HepG2 (cell line): ENCODE measurements at regions not wholly inside any gene's neighbourhood (a gene's known extent, or its start where the extent isn't known, plus 50 kb on each side); places are given as distances from the start of the nearest gene placed in this dataset.

Source experiments
- ATAC-seq: fragments of 200-7000 bp; cut with Tn5 transposase; 3 replicates; pipeline ENCODE4 v1.9.1; 2020; ENCODE audit warnings: mild to moderate bottlenecking, moderate library complexity
- BruUV-seq: library from RNA; stranded (reverse); fragments of 400-500 nt; replicated peaks from 2 replicates; lab custom pipeline; 2021; lab: Mats Ljungman, UMichigan
- CTCF ChIA-PET: fragments of 300-600 bp; formaldehyde crosslinking; extraction: SDS; loops from one replicate; lab custom pipeline; 2021; ENCODE audit warnings: low total read pairs, inconsistent platforms, low intra/inter-chr PET ratio; lab: Yijun Ruan, JAX
- POLR2A ChIA-PET: fragments of 350-600 bp; sonication (Branson Sonifier 250); formaldehyde crosslinking; loops from one replicate; lab custom pipeline; 2020; ENCODE audit warnings: antibody characterized with exemption, inconsistent platforms; lab: Yijun Ruan, JAX
- DNase-seq: peaks from one replicate; pipeline ENCODE4 v3.0.0-alpha.2; 2015; ENCODE audit warnings: low spot score
- FAIRE-seq: peaks from 3 replicates; lab custom pipeline; 2011; peaks lifted over from hg19 to GRCh38; lab: Jason Lieb, UNC
- H2AFZ ChIP-seq: one replicate; pipeline ENCODE4 v1.6.1; 2011; ENCODE audit warnings: low read length, inconsistent platforms
- H3K27ac ChIP-seq: fragments of 300-600 bp; 3 replicates; pipeline ENCODE4 v1.8.0; 2011; ENCODE audit warnings: mixed run types, mild to moderate bottlenecking, mixed read lengths, low read length, inconsistent platforms; ENCODE audit not compliant: insufficient read depth; ENCODE audit errors: extremely low read length
- H3K27me3 ChIP-seq, 2 experiments: fragments of 200-600 bp in 1 of 2; 2 replicates in 1 of 2; 3 replicates in 1 of 2; pipeline versions ENCODE4 v1.6.0 to v1.8.0; 2011; ENCODE audit warnings: low read length in 2 of 2, mild to moderate bottlenecking in 2 of 2, moderate library complexity in 2 of 2, inconsistent platforms in 1 of 2; ENCODE audit not compliant: insufficient read depth in 2 of 2, control insufficient read depth in 1 of 2
- H3K36me3 ChIP-seq, 2 experiments: fragments of 200-600 bp in 1 of 2; replicated peaks in 1 of 2; 2 replicates in 1 of 2; 3 replicates in 1 of 2; pipeline versions ENCODE4 v1.5.1 to v1.8.0; 2011; ENCODE audit warnings: low read length in 2 of 2, inconsistent platforms in 1 of 2; ENCODE audit not compliant: insufficient read depth in 2 of 2, control insufficient read depth in 1 of 2
- H3K4me1 ChIP-seq: 2 replicates; pipeline ENCODE4 v1.5.1; 2012; ENCODE audit warnings: low read length, inconsistent platforms; ENCODE audit not compliant: insufficient read depth
- H3K4me2 ChIP-seq: 2 replicates; pipeline ENCODE4 v1.6.0; 2011; ENCODE audit warnings: low read depth, low read length, inconsistent platforms
- H3K4me3 ChIP-seq, 3 experiments: fragments of 200-600 bp in 1 of 3; sonication (generic), shearing (Covaris generic) in 1 of 3; replicated peaks in 1 of 3; 2 replicates each; pipeline ENCODE4 v1.5.1; 2011 to 2016; ENCODE audit warnings: low read length in 3 of 3, inconsistent platforms in 2 of 3, low read depth in 2 of 3, mild to moderate bottlenecking in 2 of 3, control low read depth in 1 of 3, mixed read lengths in 1 of 3; ENCODE audit not compliant: insufficient read depth in 1 of 3
- H3K79me2 ChIP-seq: one replicate; pipeline ENCODE4 v1.6.1; 2011; ENCODE audit warnings: low read length, inconsistent platforms; ENCODE audit not compliant: insufficient read depth
- H3K9ac ChIP-seq: 2 replicates; pipeline ENCODE4 v1.6.0; 2011; ENCODE audit warnings: mild to moderate bottlenecking, low read depth, low read length, inconsistent platforms; ENCODE audit not compliant: insufficient read depth
- H3K9me3 ChIP-seq: 2 replicates; pipeline ENCODE4 v1.5.1; 2012; ENCODE audit warnings: mild to moderate bottlenecking, low read length
- H4K20me1 ChIP-seq: 2 replicates; pipeline ENCODE4 v1.6.0; 2011; ENCODE audit warnings: inconsistent platforms, mild to moderate bottlenecking, low read length, moderate library complexity; ENCODE audit not compliant: insufficient read depth
- AHR ChIP-seq: IDR thresholded peaks from 2 replicates; pipeline ENCODE4 v1.6.1; 2018; ENCODE audit warnings: missing genetic modification reagents, missing compliant biosample characterization
- MLLT10 ChIP-seq: sonication (generic); formaldehyde crosslinking; IDR thresholded peaks from 2 replicates; pipeline ENCODE4 v1.4.0; 2020; ENCODE audit warnings: missing genetic modification reagents
- MTA1 ChIP-seq: sonication (generic); formaldehyde crosslinking; IDR thresholded peaks from 2 replicates; pipeline ENCODE4 v1.4.0; 2020; ENCODE audit warnings: missing genetic modification reagents, mild to moderate bottlenecking, borderline replicate concordance
- NFRKB ChIP-seq: fragments of 450-650 bp; IDR thresholded peaks from 2 replicates; pipeline ENCODE4 v1.6.1; 2017
- SMAD3 ChIP-seq: sonication (generic); formaldehyde crosslinking; IDR thresholded peaks from 2 replicates; pipeline ENCODE4 v1.4.0; 2020; ENCODE audit warnings: missing genetic modification reagents
- ZFP36L2 ChIP-seq: sonication (generic); formaldehyde crosslinking; IDR thresholded peaks from 2 replicates; pipeline ENCODE4 v1.4.0; 2020; ENCODE audit warnings: missing genetic modification reagents
- ZFP82 ChIP-seq: sonication (generic); formaldehyde crosslinking; IDR thresholded peaks from 2 replicates; pipeline ENCODE4 v1.5.1; 2020; ENCODE audit warnings: mild to moderate bottlenecking, missing genetic modification reagents, borderline replicate concordance
- ZNF263 ChIP-seq: sonication (generic); formaldehyde crosslinking; IDR thresholded peaks from 2 replicates; pipeline ENCODE4 v1.4.0; 2020; ENCODE audit warnings: missing genetic modification reagents
- ZNF691 ChIP-seq: sonication (generic); formaldehyde crosslinking; IDR thresholded peaks from 2 replicates; pipeline ENCODE4 v1.4.0; 2020; ENCODE audit warnings: missing genetic modification reagents, low read depth, mild to moderate bottlenecking, borderline replicate concordance
- WGBS: methylation state at CpG from one replicate; pipeline ENCODE4 v1.1.6; 2017; ENCODE audit warnings: low lambda C conversion rate; 5-methylcytosine and 5-hydroxymethylcytosine counted together
- in situ Hi-C: cut with HindIII; loops from 2 replicates; pipeline ENCODE4 v1.10.0; 2017; ENCODE audit warnings: low pct_unique_long_range_greater_than_20kb; ENCODE audit not compliant: extremely low pct_ligation_motif_present
- intact Hi-C: fragments of 100-400 bp; cut with micrococcal nuclease; formaldehyde crosslinking; loops from one replicate; pipeline ENCODE4 v1.10.0; 2022; ENCODE audit not compliant: unreplicated experiment
- TF ChIP-seq, protein P1 (sequence below): sonication (generic); formaldehyde crosslinking; IDR thresholded peaks from 2 replicates; pipeline ENCODE4 v1.4.0; 2020; ENCODE audit warnings: missing genetic modification reagents, borderline replicate concordance
- TF ChIP-seq, protein P2 (sequence below): sonication (generic); formaldehyde crosslinking; IDR thresholded peaks from 2 replicates; pipeline ENCODE4 v1.5.1; 2020; ENCODE audit warnings: mild to moderate bottlenecking, moderate library complexity, missing genetic modification reagents

DNA sequence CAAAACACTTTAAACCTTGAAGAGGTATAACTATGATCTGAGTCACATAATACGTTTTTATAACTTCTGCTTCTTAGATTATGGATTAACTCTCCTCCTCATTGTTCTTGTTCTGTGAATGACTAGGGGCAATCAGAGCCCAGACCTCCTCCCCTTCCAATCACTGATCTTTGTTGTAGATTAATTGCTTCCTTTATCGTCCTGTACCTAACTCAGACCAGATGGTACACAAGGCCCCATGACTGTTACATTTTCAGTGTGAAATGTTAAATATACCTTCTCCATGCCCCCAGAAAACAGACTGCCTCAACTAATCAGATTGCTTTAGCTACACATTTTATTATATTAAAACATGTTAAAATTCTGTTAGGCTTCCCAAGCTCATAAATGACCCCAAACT is 211.7 kb downstream of the RNF152 start (continued):
- TF ChIP-seq, protein P1, sequence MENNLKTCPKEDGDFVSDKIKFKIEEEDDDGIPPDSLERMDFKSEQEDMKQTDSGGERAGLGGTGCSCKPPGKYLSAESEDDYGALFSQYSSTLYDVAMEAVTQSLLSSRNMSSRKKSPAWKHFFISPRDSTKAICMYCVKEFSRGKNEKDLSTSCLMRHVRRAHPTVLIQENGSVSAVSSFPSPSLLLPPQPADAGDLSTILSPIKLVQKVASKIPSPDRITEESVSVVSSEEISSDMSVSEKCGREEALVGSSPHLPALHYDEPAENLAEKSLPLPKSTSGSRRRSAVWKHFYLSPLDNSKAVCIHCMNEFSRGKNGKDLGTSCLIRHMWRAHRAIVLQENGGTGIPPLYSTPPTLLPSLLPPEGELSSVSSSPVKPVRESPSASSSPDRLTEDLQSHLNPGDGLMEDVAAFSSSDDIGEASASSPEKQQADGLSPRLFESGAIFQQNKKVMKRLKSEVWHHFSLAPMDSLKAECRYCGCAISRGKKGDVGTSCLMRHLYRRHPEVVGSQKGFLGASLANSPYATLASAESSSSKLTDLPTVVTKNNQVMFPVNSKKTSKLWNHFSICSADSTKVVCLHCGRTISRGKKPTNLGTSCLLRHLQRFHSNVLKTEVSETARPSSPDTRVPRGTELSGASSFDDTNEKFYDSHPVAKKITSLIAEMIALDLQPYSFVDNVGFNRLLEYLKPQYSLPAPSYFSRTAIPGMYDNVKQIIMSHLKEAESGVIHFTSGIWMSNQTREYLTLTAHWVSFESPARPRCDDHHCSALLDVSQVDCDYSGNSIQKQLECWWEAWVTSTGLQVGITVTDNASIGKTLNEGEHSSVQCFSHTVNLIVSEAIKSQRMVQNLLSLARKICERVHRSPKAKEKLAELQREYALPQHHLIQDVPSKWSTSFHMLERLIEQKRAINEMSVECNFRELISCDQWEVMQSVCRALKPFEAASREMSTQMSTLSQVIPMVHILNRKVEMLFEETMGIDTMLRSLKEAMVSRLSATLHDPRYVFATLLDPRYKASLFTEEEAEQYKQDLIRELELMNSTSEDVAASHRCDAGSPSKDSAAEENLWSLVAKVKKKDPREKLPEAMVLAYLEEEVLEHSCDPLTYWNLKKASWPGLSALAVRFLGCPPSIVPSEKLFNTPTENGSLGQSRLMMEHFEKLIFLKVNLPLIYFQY (CRISPR knock-in tag): no peak
- TF ChIP-seq ZNF263 (CRISPR knock-in tag): no peak

DNA sequence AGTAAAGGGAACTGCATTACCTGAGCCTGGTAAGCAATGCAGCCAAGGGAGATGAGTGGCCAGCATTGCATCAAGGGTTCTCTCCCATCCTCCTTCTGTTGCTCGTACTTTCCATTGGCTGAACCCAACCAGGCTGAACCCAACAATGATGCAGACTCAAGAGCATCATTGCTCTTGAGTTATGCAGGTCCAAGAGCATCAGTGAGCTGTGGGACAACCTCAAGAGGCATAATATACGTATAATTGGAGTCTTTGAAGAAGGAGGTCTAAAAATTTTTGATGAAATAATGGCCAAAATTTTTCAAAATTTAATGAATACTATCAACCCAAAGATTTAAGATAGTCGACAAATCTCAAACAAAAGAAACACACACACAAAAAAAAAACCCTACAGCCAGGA is 213.0 kb downstream of the RNF152 start:
- Histone ChIP-seq H4K20me1 (no peaks in the 10 kb centered on the region), H3K4me3 (no peak overlapping the region), H3K4me1 (no peaks in the 10 kb centered on the region), H3K4me2 (no peak overlapping the region), H3K9ac (no peak overlapping the region), H3K79me2 (no peaks in the 10 kb centered on the region), H3K9me3 (peaks cover 19% of the 10 kb centered on the region), H3K36me3 (no peaks in the 10 kb centered on the region), H3K27me3 (no peaks in the 10 kb centered on the region), H3K27ac (no peak overlapping the region), H2AFZ (no peak overlapping the region)
- in situ Hi-C loops: no loop called here
- TF ChIP-seq, protein P2, sequence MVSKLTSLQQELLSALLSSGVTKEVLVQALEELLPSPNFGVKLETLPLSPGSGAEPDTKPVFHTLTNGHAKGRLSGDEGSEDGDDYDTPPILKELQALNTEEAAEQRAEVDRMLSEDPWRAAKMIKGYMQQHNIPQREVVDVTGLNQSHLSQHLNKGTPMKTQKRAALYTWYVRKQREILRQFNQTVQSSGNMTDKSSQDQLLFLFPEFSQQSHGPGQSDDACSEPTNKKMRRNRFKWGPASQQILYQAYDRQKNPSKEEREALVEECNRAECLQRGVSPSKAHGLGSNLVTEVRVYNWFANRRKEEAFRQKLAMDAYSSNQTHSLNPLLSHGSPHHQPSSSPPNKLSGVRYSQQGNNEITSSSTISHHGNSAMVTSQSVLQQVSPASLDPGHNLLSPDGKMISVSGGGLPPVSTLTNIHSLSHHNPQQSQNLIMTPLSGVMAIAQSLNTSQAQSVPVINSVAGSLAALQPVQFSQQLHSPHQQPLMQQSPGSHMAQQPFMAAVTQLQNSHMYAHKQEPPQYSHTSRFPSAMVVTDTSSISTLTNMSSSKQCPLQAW: no peak
- TF ChIP-seq ZFP82 (CRISPR knock-in tag) (no peak), SMAD3 (CRISPR knock-in tag) (no peak), NFRKB (no peak), AHR (CRISPR knock-in tag) (no peak), MLLT10 (CRISPR knock-in tag) (no peak), ZFP36L2 (CRISPR knock-in tag) (no peak), ZNF691 (CRISPR knock-in tag) (no peak), MTA1 (CRISPR knock-in tag) (no peak)
- intact Hi-C loops: no loop called here
- 0% methylated on average over 3 of the region's 3 CpGs for WGBS
- POLR2A ChIA-PET: no interaction called here
- FAIRE-seq (no peak), DNase-seq (no peak), ATAC-seq (no peak)
- CTCF ChIA-PET: no interaction called here
- BruUV-seq: no TSS peak
